Dermis microvascular lymphatic vessel endothelial cell (primary cell): ENCODE measurements at regions not wholly inside any gene's neighbourhood (a gene's known extent, or its start where the extent isn't known, plus 50 kb on each side); places are given as distances from the start of the nearest gene placed in this dataset.
A peak's percentile ranks its signal among the peaks of the same experiment; 100 is the strongest.

Experiments used
- DNase-seq, 2 donors: peaks; one replicate each; pipeline versions ENCODE4 v3.0.0 to v3.0.0-alpha.2; 2010; ENCODE audit warnings: low read depth in 2 of 2

- no peak for DNase-seq
Measured at GRCh38 chr14:83764656-83765599, 1765.0 kb upstream of the FLRT2 start.

- DNase-seq, result no peak
Measured at GRCh38 chr14:83777516-83777915, 1752.4 kb upstream of the FLRT2 start.

- peak in 1 of 2 donors; percentile 2 for DNase-seq
Measured at GRCh38 chr14:83779266-83779665, 1750.7 kb upstream of the FLRT2 start.

GRCh38 chr14:83780321-83780720, 1749.6 kb upstream of the FLRT2 start:
- no peak for DNase-seq

GRCh38 chr14:83798421-83798820, 1731.5 kb upstream of the FLRT2 start:
- DNase-seq, result no peak

GRCh38 chr14:83799233-83799632, 1730.7 kb upstream of the FLRT2 start:
- no peak for DNase-seq

- DNase-seq, result no peak
Measured at GRCh38 chr14:83814896-83815295, 1715.0 kb upstream of the FLRT2 start.

- peak; percentile 66 to 73 for DNase-seq
Measured at GRCh38 chr14:83816761-83817160, 1713.2 kb upstream of the FLRT2 start.

- DNase-seq, result no peak
Measured at GRCh38 chr14:83825843-83826242, 1704.1 kb upstream of the FLRT2 start.

GRCh38 chr14:83826838-83827237, 1703.1 kb upstream of the FLRT2 start:
- no peak for DNase-seq

- DNase-seq, result peak in 1 of 2 donors; percentile 12
Measured at GRCh38 chr14:83827383-83827782, 1702.6 kb upstream of the FLRT2 start.

- no peak for DNase-seq
Measured at GRCh38 chr14:83828406-83828805, 1701.5 kb upstream of the FLRT2 start.

- DNase-seq, result no peak
Measured at GRCh38 chr14:83830316-83830715, 1699.6 kb upstream of the FLRT2 start.

- no peak for DNase-seq
Measured at GRCh38 chr14:83838226-83838625, 1691.7 kb upstream of the FLRT2 start.

- DNase-seq, result no peak
Measured at GRCh38 chr14:83842547-83842946, 1687.4 kb upstream of the FLRT2 start.

- DNase-seq, result no peak
Measured at GRCh38 chr14:83847102-83847501, 1682.8 kb upstream of the FLRT2 start.

GRCh38 chr14:83850092-83850491, 1679.9 kb upstream of the FLRT2 start:
- DNase-seq, result no peak

- no peak for DNase-seq
Measured at GRCh38 chr14:83856334-83856733, 1673.6 kb upstream of the FLRT2 start.

GRCh38 chr14:83860631-83861155, 1669.3 kb upstream of the FLRT2 start:
- no peak for DNase-seq

- no peak for DNase-seq
Measured at GRCh38 chr14:83863042-83863774, 1666.7 kb upstream of the FLRT2 start.

GRCh38 chr14:83864106-83864505, 1665.8 kb upstream of the FLRT2 start:
- DNase-seq, result no peak

- no peak for DNase-seq
Measured at GRCh38 chr14:83867566-83868225, 1662.2 kb upstream of the FLRT2 start.
